ENCODE measurements at regions not wholly inside any gene's neighbourhood (a gene's known extent, or its start where the extent isn't known, plus 50 kb on each side); places are given as distances from the start of the nearest gene placed in this dataset.

GRCh38 chr2:198957181-198957580 lies 500.6 kb downstream of the SATB2 start:
- ChIA-PET CTCF (no interaction called here), POLR2A (no interaction called here)
- Histone ChIP-seq H3K4me1 (ENCODE audit: control insufficient read depth, extremely low read depth, insufficient read depth, low read length) (no peaks in the 10 kb centered on the region), H3K4me2 (ENCODE audit: insufficient read depth, low read length) (no peak overlapping the region), H3K36me3 (ENCODE audit: control insufficient read depth in 2 of 2, extremely low read depth in 1 of 2, insufficient read depth in 2 of 2, low read length in 2 of 2) (no peaks in the 10 kb centered on the region), H3K4me3 (replicated peaks in 1 of 3; ENCODE audit: insufficient read depth in 1 of 3, low read depth in 1 of 3, low read length in 3 of 3) (no peak overlapping the region), H3K9me3 (replicated peaks; ENCODE audit: control insufficient read depth, insufficient read depth, low read length) (peaks cover 2% of the 10 kb centered on the region), H3K27ac (ENCODE audit: insufficient read depth, low read depth, low read length) (no peak overlapping the region), H3K9me1 (replicated peaks; ENCODE audit: control insufficient read depth, extremely low read depth, insufficient read depth, low read length) (no peaks in the 10 kb centered on the region), H3K9ac (replicated peaks; ENCODE audit: extremely low read depth, insufficient read depth, low read length) (no peak overlapping the region), H4K20me1 (replicated peaks; ENCODE audit: control insufficient read depth, extremely low read depth, insufficient read depth, low read length) (no peaks in the 10 kb centered on the region), H3K79me2 (ENCODE audit: control insufficient read depth, insufficient read depth, low read length) (no peaks in the 10 kb centered on the region), H3K27me3 (ENCODE audit: control insufficient read depth in 2 of 2, insufficient read depth in 2 of 2, low read length in 2 of 2) (no peaks in the 10 kb centered on the region), H2AFZ (ENCODE audit: low read depth, low read length) (no peak overlapping the region)
- no peak for FAIRE-seq
- DNase-seq (ENCODE audit: low read depth, low spot score), result no peak
- BruUV-seq (replicated peaks), result no TSS peak
- TF ChIP-seq FOS (IDR thresholded peaks at IDR 0.05; ENCODE audit: borderline replicate concordance, insufficient read depth, low read length) (no peak), CTCF (IDR thresholded peaks at IDR 0.05; ENCODE audit: extremely low read depth in 1 of 2, insufficient read depth in 1 of 2, low read depth in 1 of 2, low read length in 2 of 2) (no peak), POLR2A (IDR thresholded peaks at IDR 0.05; ENCODE audit: low read depth, low read length) (no peak), POLR2AphosphoS5 (IDR thresholded peaks at IDR 0.05; ENCODE audit: insufficient read depth, low read depth, low read length) (no peak), MYC (IDR thresholded peaks at IDR 0.05; ENCODE audit: low read depth, low read length) (no peak), GATA2 (IDR thresholded peaks at IDR 0.05; ENCODE audit: insufficient read depth, insufficient read length, low read depth, low read length) (no peak), MAX (IDR thresholded peaks at IDR 0.05; ENCODE audit: insufficient read depth, insufficient read length) (no peak), EZH2 (IDR thresholded peaks at IDR 0.05; ENCODE audit: borderline replicate concordance, low read depth, low read length, severe bottlenecking) (no peak), JUN (IDR thresholded peaks at IDR 0.05; ENCODE audit: borderline replicate concordance, insufficient read depth, insufficient read length, low read depth) (no peak)
- dilution Hi-C loops (cut with MboI; ENCODE audit: extremely low pct_ligation_motif_present, low sequenced_read_pairs), result no loop called here
- intact Hi-C loops (cut with micrococcal nuclease), result no loop called here
